PFSK-1 (cell line): ENCODE measurements at regions not wholly inside any gene's neighbourhood (a gene's known extent, or its start where the extent isn't known, plus 50 kb on each side); places are given as distances from the start of the nearest gene placed in this dataset.

Experiments
- FOXP2 ChIP-seq: optimal IDR thresholded peaks from 2 replicates; pipeline ENCODE3; 2011; ENCODE audit warnings: borderline replicate concordance, control low read depth, inconsistent platforms; ENCODE audit not compliant: insufficient read depth; ENCODE audit errors: extremely low read length, extremely low read depth
- POLR2AphosphoS5 ChIP-seq: IDR thresholded peaks from 2 replicates; pipeline ENCODE4 v1.6.1; 2012; ENCODE audit warnings: low read depth, mild to moderate bottlenecking, control low read depth, low read length, moderate library complexity
- SIN3A ChIP-seq: IDR thresholded peaks from 2 replicates; pipeline ENCODE4 v1.6.1; 2012; ENCODE audit warnings: mild to moderate bottlenecking, low read length, moderate library complexity, borderline replicate concordance; ENCODE audit not compliant: insufficient read depth
- TAF1 ChIP-seq: IDR thresholded peaks from 2 replicates; pipeline ENCODE4 v1.6.1; 2012; ENCODE audit warnings: low read length, control low read depth, borderline replicate concordance; ENCODE audit not compliant: insufficient read depth
- TF ChIP-seq, protein P1 (sequence below), 2 experiments: IDR thresholded peaks; 2 replicates each; pipeline versions ENCODE4 v1.6.1 to v1.8.0; 2011 to 2012; ENCODE audit warnings: low read depth in 2 of 2, low read length in 2 of 2, control low read depth in 1 of 2, inconsistent platforms in 1 of 2, mild to moderate bottlenecking in 1 of 2, moderate library complexity in 1 of 2; ENCODE audit not compliant: insufficient read depth in 1 of 2

DNA sequence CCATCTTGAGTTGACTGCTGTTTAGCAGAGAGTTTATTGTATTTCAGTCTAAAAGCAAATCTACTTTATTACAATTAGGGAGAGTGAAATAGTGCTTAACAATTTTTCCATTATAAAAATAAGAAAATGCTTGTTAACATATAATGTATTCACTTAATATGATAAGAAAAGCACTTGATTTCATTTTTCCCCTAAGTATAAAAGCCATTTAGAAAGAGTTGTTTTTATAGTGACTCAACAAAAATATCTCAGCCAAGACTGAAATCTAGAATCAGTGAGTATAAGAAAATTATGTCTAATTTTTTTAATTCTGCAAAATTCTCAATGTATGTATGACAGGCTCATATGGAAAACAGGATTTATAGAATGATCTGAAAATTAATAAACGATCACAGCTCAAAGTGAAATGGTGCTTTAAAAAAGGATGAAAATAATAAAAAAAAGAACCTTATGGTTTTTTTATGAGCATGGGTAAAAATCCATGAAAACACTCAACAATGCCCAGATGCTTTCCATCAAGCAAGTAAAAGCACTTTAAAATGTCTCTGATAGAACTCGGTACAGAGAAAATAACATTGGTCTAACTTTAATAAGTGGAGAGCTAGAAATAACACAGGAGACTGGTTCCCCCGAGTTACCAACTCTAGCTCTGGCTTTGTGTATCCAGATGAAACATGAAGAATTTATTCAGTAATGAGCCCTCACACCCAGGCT is 1057.8 kb upstream of the WWC1 start:
- TF ChIP-seq POLR2AphosphoS5 (no peak), TAF1 (no peak), SIN3A (no peak), FOXP2 (no peak)
- TF ChIP-seq, protein P1, sequence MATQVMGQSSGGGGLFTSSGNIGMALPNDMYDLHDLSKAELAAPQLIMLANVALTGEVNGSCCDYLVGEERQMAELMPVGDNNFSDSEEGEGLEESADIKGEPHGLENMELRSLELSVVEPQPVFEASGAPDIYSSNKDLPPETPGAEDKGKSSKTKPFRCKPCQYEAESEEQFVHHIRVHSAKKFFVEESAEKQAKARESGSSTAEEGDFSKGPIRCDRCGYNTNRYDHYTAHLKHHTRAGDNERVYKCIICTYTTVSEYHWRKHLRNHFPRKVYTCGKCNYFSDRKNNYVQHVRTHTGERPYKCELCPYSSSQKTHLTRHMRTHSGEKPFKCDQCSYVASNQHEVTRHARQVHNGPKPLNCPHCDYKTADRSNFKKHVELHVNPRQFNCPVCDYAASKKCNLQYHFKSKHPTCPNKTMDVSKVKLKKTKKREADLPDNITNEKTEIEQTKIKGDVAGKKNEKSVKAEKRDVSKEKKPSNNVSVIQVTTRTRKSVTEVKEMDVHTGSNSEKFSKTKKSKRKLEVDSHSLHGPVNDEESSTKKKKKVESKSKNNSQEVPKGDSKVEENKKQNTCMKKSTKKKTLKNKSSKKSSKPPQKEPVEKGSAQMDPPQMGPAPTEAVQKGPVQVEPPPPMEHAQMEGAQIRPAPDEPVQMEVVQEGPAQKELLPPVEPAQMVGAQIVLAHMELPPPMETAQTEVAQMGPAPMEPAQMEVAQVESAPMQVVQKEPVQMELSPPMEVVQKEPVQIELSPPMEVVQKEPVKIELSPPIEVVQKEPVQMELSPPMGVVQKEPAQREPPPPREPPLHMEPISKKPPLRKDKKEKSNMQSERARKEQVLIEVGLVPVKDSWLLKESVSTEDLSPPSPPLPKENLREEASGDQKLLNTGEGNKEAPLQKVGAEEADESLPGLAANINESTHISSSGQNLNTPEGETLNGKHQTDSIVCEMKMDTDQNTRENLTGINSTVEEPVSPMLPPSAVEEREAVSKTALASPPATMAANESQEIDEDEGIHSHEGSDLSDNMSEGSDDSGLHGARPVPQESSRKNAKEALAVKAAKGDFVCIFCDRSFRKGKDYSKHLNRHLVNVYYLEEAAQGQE (IDR thresholded peaks at IDR 0.05; ENCODE audit: insufficient read depth in 1 of 2, low read depth in 2 of 2, low read length in 2 of 2), result no peak
